ENCODE measurements at regions not wholly inside any gene's neighbourhood (a gene's known extent, or its start where the extent isn't known, plus 50 kb on each side); places are given as distances from the start of the nearest gene placed in this dataset.

- POLR2A ChIA-PET: no interaction called here
- FAIRE-seq (no peak), ATAC-seq (no peak), DNase-seq (ENCODE audit: extremely low read depth in 1 of 4, low spot score in 3 of 4) (no peak)
- H3K4me3 ChIP-seq: no peak overlapping the region
- intact Hi-C loops (cut with micrococcal nuclease): no loop called here
- TF ChIP-seq ZMIZ1 (IDR thresholded peaks at IDR 0.05; ENCODE audit: low read depth in 2 of 2, low read length in 2 of 2) (no peak), ZNF121 (CRISPR knock-in tag; conservative IDR thresholded peaks at IDR 0.05) (0 out of 2 replicates have a peak, but pooled peaks have one; percentile 22), CEBPG (CRISPR knock-in tag; IDR thresholded peaks at IDR 0.05) (no peak), CEBPG (tag; conservative IDR thresholded peaks at IDR 0.05 in 1 of 2, IDR thresholded peaks at IDR 0.05 in 1 of 2) (peak; percentile 53 to 69; a peak in 2 of 4 replicates), ARID1B (IDR thresholded peaks at IDR 0.05) (no peak), ZNF174 (CRISPR knock-in tag; IDR thresholded peaks at IDR 0.05) (no peak), TAF9B (IDR thresholded peaks at IDR 0.05; ENCODE audit: partially characterized antibody) (no peak), ZNF239 (CRISPR knock-in tag; IDR thresholded peaks at IDR 0.05) (no peak), KAT2B (IDR thresholded peaks at IDR 0.05; ENCODE audit: low read depth, low read length) (no peak), HCFC1 (IDR thresholded peaks at IDR 0.05; ENCODE audit: low read depth, low read length) (no peak), ZKSCAN1 (IDR thresholded peaks at IDR 0.05; ENCODE audit: low read depth, low read length) (no peak)
- TF ChIP-seq, protein P1, sequence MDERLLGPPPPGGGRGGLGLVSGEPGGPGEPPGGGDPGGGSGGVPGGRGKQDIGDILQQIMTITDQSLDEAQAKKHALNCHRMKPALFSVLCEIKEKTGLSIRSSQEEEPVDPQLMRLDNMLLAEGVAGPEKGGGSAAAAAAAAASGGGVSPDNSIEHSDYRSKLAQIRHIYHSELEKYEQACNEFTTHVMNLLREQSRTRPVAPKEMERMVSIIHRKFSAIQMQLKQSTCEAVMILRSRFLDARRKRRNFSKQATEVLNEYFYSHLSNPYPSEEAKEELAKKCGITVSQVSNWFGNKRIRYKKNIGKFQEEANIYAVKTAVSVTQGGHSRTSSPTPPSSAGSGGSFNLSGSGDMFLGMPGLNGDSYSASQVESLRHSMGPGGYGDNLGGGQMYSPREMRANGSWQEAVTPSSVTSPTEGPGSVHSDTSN (CRISPR knock-in tag; IDR thresholded peaks at IDR 0.05; ENCODE audit: low read depth): no peak
- TF ChIP-seq, protein P1 (tag; conservative IDR thresholded peaks at IDR 0.05; ENCODE audit: low read depth): no peak
- H2AFZ ChIP-seq (ENCODE audit: low read depth, low read length): no peak overlapping the region
- H3K27ac ChIP-seq (ENCODE audit: extremely low read depth, low read depth, low read length): no peak overlapping the region
- no peaks in the 10 kb centered on the region for H3K4me1 ChIP-seq (replicated peaks in 1 of 2; ENCODE audit: control insufficient read depth in 2 of 2, insufficient read depth in 2 of 2, low read length in 2 of 2)
- no peaks in the 10 kb centered on the region for H3K27me3 ChIP-seq (ENCODE audit: control insufficient read depth in 2 of 2, insufficient read depth in 2 of 2, low read length in 2 of 2)
- H3K36me3 ChIP-seq (ENCODE audit: control insufficient read depth, insufficient read depth, low read length): no peaks in the 10 kb centered on the region
- BruUV-seq (replicated peaks): no TSS peak
- H3K9ac ChIP-seq (ENCODE audit: insufficient read depth in 1 of 2, low read depth in 2 of 2, low read length in 2 of 2): no peak overlapping the region
- CTCF ChIA-PET (ENCODE audit: low intra/inter-chr PET ratio): no interaction called here
- H3K9me1 ChIP-seq (ENCODE audit: control insufficient read depth, insufficient read depth, low read length): no peaks in the 10 kb centered on the region
- H4K20me1 ChIP-seq (replicated peaks; ENCODE audit: control insufficient read depth, insufficient read depth, low read length): no peaks in the 10 kb centered on the region
- WGBS (ENCODE audit: insufficient coverage, low coverage, missing lambda C conversion rate): 10% methylated on average over 2 of the region's 2 CpGs
- in situ Hi-C loops (cut with MboI): no loop called here
- no peaks in the 10 kb centered on the region for H3K79me2 ChIP-seq (ENCODE audit: control insufficient read depth, insufficient read depth, low read length)
- H3K4me2 ChIP-seq (ENCODE audit: insufficient read depth, low read length): no peak overlapping the region
- peaks cover 5% of the 10 kb centered on the region for H3K9me3 ChIP-seq (replicated peaks; ENCODE audit: control insufficient read depth, insufficient read depth, low read depth, low read length)
These were observed 705.6 kb upstream of the MIR17HG start for GRCh38 chr13:90641884-90642283.

All from K562 (cell line).